Vagina (tissue), 2 donors: ENCODE measurements at regions not wholly inside any gene's neighbourhood (a gene's known extent, or its start where the extent isn't known, plus 50 kb on each side); places are given as distances from the start of the nearest gene placed in this dataset.

Experiments used
- POLR2AphosphoS5 ChIP-seq, 2 donors: sonication (generic); formaldehyde crosslinking; IDR thresholded peaks; one replicate each; pipeline ENCODE4 v1.9.0; 2017; ENCODE audit warnings: antibody characterized with exemption in 2 of 2, mild to moderate bottlenecking in 2 of 2, low read depth in 1 of 2; ENCODE audit not compliant: insufficient read depth in 1 of 2
- TF ChIP-seq, protein P1 (sequence below), 3 experiments: fragments of 450-650 bp in 2 of 3; fragments of 200-600 bp in 1 of 3; sonication (generic) in 1 of 3; IDR thresholded peaks; one replicate each; pipeline ENCODE4 v1.5.1; 2017 to 2019; ENCODE audit warnings: antibody characterized with exemption in 3 of 3, mild to moderate bottlenecking in 2 of 3, moderate library complexity in 2 of 3

DNA sequence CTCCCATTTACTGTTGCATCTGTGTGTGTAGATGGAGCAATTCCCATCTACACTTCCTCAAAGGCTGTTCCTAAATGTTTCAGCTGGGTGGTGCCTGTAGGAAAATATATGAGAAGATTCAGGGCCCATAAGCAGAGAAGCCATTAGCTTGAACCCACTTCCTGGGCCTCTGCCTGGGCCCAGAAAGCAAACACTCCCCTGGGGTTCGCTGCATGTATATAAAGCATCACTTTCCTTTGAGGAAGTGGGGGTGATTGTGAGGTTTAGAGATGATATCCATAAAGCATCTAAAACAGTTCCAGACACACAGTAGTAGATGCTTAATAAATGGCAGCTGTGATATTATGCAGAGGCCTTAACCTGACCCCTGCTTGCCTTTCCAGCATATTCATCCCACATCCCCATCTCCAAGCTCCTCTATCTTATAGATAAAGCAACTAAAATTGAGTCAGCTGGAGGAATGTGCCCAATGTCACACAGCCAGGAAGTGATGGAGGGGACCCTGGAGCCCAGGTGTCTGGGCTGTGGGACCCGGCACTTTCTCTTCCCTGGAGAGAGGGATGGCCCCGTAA, 280.0 kb upstream of the CRY1 start:
- TF ChIP-seq, protein P1, sequence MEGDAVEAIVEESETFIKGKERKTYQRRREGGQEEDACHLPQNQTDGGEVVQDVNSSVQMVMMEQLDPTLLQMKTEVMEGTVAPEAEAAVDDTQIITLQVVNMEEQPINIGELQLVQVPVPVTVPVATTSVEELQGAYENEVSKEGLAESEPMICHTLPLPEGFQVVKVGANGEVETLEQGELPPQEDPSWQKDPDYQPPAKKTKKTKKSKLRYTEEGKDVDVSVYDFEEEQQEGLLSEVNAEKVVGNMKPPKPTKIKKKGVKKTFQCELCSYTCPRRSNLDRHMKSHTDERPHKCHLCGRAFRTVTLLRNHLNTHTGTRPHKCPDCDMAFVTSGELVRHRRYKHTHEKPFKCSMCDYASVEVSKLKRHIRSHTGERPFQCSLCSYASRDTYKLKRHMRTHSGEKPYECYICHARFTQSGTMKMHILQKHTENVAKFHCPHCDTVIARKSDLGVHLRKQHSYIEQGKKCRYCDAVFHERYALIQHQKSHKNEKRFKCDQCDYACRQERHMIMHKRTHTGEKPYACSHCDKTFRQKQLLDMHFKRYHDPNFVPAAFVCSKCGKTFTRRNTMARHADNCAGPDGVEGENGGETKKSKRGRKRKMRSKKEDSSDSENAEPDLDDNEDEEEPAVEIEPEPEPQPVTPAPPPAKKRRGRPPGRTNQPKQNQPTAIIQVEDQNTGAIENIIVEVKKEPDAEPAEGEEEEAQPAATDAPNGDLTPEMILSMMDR (IDR thresholded peaks at IDR 0.05), result no peak
- no peak for TF ChIP-seq POLR2AphosphoS5 (IDR thresholded peaks at IDR 0.05; ENCODE audit: insufficient read depth in 1 of 2, low read depth in 1 of 2)
